Nephron (organoid): ENCODE measurements at regions not wholly inside any gene's neighbourhood (a gene's known extent, or its start where the extent isn't known, plus 50 kb on each side); places are given as distances from the start of the nearest gene placed in this dataset.

ENCODE experiments used
- H3K27ac Mint-ChIP-seq, 3 experiments: 2 replicates each; pipeline ENCODE4 v1.8.0; 2020; ENCODE audit warnings: mixed read lengths in 3 of 3, mild to moderate bottlenecking in 2 of 3, moderate library complexity in 1 of 3
- H3K27me3 Mint-ChIP-seq: 2 replicates; pipeline ENCODE4 v1.8.0; 2021; ENCODE audit warnings: low read depth, mild to moderate bottlenecking, moderate library complexity, mixed read lengths
- H3K36me3 Mint-ChIP-seq: 2 replicates; pipeline ENCODE4 v1.8.0; 2020; ENCODE audit warnings: low read depth, mixed read lengths
- H3K4me1 Mint-ChIP-seq: 2 replicates; pipeline ENCODE4 v1.8.0; 2020; ENCODE audit warnings: mixed read lengths
- H3K4me3 Mint-ChIP-seq, 3 experiments: 2 replicates each; pipeline ENCODE4 v1.8.0; 2020; ENCODE audit warnings: mild to moderate bottlenecking in 3 of 3, mixed read lengths in 3 of 3, moderate library complexity in 2 of 3
- H3K9me3 Mint-ChIP-seq: 2 replicates; pipeline ENCODE4 v1.8.0; 2020; ENCODE audit warnings: mixed read lengths
- CTCF ChIP-seq, 3 experiments: fragments of 200-600 bp; sonication (generic); IDR thresholded peaks; one replicate each; pipeline ENCODE4 v1.5.0; 2021; ENCODE audit warnings: antibody characterized with exemption in 3 of 3; ENCODE audit not compliant: unreplicated experiment in 3 of 3

DNA sequence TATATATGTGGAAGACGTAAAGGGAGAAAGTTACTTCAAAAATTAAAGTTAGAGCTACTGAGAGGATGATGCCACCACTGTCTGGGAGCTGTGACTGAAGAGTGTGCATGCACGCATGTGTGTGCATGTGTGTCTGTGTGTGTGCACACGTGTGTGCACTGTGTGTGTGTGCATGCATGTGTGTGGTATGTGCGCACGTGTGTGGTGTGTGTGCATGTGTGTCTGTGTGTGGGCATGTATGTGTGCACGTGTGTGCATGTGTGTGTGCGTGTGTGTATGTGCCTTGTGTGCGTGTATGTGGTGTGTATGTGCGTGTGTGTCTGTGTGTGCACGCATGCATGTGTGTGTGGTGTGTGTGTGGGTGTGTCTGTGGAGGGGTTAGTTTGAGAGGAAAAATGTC, 473.4 kb downstream of the CMPK2 start:
- Mint-ChIP-seq H3K4me1 (no peaks in the 10 kb centered on the region), H3K4me3 (no peak overlapping the region)
- no peak for TF ChIP-seq CTCF (IDR thresholded peaks at IDR 0.05; ENCODE audit: unreplicated experiment in 3 of 3)

DNA sequence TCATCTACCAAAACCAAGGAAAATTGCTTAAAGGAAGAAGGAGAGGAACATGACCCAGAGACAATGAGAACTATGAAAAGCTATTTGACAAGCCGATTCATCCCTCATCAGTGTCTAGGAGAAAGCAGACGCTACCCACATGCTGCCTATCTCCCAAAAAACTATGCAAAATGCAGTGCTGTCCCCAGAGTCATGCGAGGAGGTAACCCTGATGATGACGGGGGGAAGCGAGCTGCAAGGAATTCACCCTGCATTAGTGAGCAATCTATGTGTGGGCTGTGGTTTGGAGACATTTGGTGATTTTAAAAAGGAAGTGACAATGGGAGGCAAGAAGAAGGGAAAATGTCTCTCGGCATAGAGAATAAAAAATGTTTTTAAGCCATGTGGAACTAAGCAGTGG, 472.7 kb downstream of the CMPK2 start:
- peaks cover 8% of the 10 kb centered on the region for H3K9me3 Mint-ChIP-seq
- no peaks in the 10 kb centered on the region for H3K36me3 Mint-ChIP-seq
- TF ChIP-seq CTCF (IDR thresholded peaks at IDR 0.05; ENCODE audit: unreplicated experiment in 3 of 3), result no peak
- H3K4me3 Mint-ChIP-seq, result no peak overlapping the region
- H3K27ac Mint-ChIP-seq, result no peak overlapping the region
- no peaks in the 10 kb centered on the region for H3K4me1 Mint-ChIP-seq
- peaks cover 3% of the 10 kb centered on the region for H3K27me3 Mint-ChIP-seq

More for the DNA sequence above, 473.4 kb downstream of the CMPK2 start:
- Mint-ChIP-seq H3K27ac (no peak overlapping the region), H3K36me3 (no peaks in the 10 kb centered on the region), H3K27me3 (peaks cover 3% of the 10 kb centered on the region), H3K9me3 (peaks cover 8% of the 10 kb centered on the region)

DNA sequence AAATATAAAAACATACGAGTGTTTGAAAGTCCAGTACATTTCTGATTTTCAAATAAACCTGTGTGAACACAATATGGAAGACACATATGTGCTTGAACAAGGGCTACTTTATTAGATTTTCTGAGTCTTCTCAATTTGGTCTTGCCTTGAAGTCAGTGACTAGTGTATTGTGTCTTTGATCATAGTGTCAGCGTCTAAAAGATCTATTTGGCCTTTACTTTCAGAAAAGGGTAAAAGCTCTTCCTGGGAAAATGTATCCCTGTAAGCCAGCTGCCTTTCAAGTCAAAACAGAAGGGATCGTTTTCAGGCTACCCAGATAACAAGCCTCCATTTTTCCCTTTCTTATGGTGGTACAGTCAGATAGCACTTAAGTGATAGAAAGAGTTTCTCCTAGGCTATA, 471.9 kb downstream of the CMPK2 start:
- H3K4me3 Mint-ChIP-seq, result no peak overlapping the region
- H3K27me3 Mint-ChIP-seq, result peaks cover 3% of the 10 kb centered on the region
- peaks cover 8% of the 10 kb centered on the region for H3K9me3 Mint-ChIP-seq
- H3K36me3 Mint-ChIP-seq, result no peaks in the 10 kb centered on the region
- no peak overlapping the region for H3K27ac Mint-ChIP-seq
- no peaks in the 10 kb centered on the region for H3K4me1 Mint-ChIP-seq
- no peak for TF ChIP-seq CTCF (IDR thresholded peaks at IDR 0.05; ENCODE audit: unreplicated experiment in 3 of 3)

DNA sequence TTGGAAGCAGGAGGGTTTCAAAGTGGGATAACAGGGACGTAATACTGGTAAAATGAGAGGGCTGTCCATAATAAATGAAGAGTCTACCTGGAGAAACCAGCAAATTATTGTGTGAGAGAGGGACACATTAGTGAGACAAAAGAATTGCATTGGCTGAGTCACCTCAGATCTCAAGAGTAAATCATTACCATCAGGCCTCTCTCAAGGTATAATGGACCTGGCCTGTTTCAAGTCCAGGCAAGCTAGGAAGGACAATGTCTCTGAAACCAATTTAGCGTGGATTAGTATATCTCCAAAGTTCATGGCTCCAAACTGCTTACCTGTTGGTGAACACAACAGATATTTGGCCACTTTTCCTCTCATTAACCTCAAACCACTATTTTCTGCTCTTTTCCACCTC, 471.4 kb downstream of the CMPK2 start:
- Mint-ChIP-seq H3K9me3 (peaks cover 6% of the 10 kb centered on the region), H3K27ac (no peak overlapping the region), H3K4me3 (no peak overlapping the region), H3K36me3 (no peaks in the 10 kb centered on the region), H3K27me3 (peaks cover 3% of the 10 kb centered on the region), H3K4me1 (no peaks in the 10 kb centered on the region)
- no peak for TF ChIP-seq CTCF (IDR thresholded peaks at IDR 0.05; ENCODE audit: unreplicated experiment in 3 of 3)

- H3K4me3 Mint-ChIP-seq, result no peak overlapping the region
- H3K36me3 Mint-ChIP-seq, result no peaks in the 10 kb centered on the region
- no peaks in the 10 kb centered on the region for H3K4me1 Mint-ChIP-seq
- H3K27me3 Mint-ChIP-seq, result no peaks in the 10 kb centered on the region
- no peak for TF ChIP-seq CTCF (IDR thresholded peaks at IDR 0.05; ENCODE audit: unreplicated experiment in 3 of 3)
- no peak overlapping the region for H3K27ac Mint-ChIP-seq
- peaks cover 5% of the 10 kb centered on the region for H3K9me3 Mint-ChIP-seq
Observed at GRCh38 chr2:6398421-6398820, 467.3 kb downstream of the CMPK2 start.

- no peak overlapping the region for H3K27ac Mint-ChIP-seq
- H3K36me3 Mint-ChIP-seq, result no peaks in the 10 kb centered on the region
- no peaks in the 10 kb centered on the region for H3K27me3 Mint-ChIP-seq
- no peak overlapping the region for H3K4me3 Mint-ChIP-seq
- TF ChIP-seq CTCF (IDR thresholded peaks at IDR 0.05; ENCODE audit: unreplicated experiment in 3 of 3), result no peak
- H3K9me3 Mint-ChIP-seq, result peaks cover 5% of the 10 kb centered on the region
- no peaks in the 10 kb centered on the region for H3K4me1 Mint-ChIP-seq
Observed at GRCh38 chr2:6401301-6401700, 464.4 kb downstream of the CMPK2 start.
